Stimulated activated CD8-positive, alpha-beta memory T cell treated with anti-CD3 and anti-CD28 coated beads, Interleukin-15, amount 100 ng/mL, for 1 hour (primary cell): ENCODE measurements at regions not wholly inside any gene's neighbourhood (a gene's known extent, or its start where the extent isn't known, plus 50 kb on each side); places are given as distances from the start of the nearest gene placed in this dataset.

Source experiments
- DNase-seq: peaks from one replicate; pipeline ENCODE4 v3.0.0-alpha.2; 2020; ENCODE audit warnings: low read depth

DNA sequence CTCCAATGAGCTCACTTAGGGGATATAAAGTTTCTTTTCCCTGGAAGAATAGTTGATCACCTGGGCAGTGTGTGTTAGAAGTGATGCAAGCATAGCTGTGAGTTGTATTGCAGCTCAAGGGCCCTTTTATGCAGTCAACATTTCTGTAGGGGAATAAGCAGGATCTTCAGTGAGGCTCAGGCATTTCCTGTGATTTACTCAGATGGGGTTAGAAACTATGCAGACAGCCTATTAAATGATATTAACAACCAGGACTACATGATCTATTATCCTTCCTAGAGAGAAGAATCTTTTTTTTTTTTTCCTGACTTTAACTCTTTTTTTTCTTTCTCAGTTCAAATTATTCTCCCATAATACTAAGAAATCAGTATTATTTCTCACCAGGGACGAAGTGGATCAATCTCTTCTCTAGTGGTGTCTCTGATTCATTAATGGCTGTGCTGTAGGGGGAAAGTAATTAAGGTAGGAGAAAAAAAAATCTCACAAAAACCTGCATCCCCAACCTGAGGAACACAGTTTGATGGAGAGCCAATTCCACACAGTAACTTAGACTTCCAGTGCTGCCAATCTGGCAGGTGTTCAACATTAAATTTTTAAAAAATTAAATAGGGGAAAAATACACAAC lies 126.4 kb upstream of the SLC10A2 start:
- DNase-seq = no peak

DNA sequence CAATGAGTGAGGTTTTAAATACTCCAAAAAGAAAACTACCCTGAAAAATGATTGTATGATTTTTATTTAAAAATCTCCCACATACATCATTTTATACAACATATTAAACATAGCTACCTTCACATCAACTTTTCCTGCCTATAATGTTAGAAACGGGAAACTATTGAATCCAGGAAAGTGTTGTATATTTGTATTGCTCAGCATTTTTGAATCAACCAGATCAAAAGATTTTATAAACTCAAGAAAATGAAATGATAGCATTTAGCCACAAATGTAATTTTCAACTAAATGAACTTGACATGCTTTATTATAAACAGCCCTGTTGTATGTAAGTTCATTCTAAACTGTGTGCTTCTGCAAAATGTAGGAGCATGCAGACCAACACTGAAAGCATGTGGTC lies 124.6 kb upstream of the SLC10A2 start:
- no peak for DNase-seq

DNA sequence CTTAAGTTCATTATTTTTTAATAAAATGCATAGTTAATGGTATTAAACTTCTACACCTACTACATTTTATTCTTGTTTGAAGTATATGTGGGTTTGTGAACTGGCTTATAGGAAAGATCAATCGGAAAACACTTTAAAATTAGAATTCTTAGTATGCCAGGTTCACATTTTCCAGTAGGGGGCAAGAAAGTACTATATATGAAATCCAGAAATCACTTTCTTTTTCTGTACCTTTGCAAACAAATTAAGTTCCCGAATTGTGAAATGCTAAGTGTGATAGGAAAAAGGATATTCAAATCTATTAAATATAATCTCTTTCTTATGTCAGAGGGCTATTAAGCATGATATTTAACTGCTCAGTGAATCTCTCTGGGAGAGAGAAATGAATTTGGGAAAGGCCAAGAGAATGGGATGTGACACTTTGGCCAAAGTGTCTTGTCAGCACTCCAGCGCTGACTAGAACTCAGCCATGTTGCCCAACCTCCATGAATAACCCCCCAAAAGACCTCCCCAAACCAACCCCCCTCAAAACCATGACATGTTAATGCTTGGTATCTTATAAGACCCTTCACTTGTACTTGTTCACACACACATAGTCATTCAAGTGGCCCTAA lies 122.6 kb upstream of the SLC10A2 start:
- DNase-seq = no peak

DNA sequence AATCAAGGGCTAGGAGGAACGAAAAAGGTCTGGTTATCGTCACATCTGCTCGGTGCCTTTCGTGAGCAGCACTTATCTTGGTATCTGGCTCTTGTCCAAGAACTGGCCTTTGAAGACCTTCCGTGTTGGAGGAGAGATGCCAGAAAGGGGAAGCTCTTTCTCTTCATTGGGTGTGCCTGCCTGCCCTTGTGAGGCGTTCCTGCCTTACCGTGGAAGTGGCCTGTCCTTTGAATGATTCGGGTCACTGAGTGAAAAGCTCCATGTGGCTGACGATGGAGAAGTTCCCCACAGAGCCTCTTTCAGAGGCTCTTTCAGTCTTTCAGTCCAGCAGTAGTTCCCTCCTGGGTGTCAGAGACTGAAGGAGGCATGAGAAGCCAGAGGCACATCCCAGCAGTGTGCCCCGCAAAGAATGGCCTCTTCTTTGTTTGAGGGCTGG lies 121.5 kb upstream of the SLC10A2 start:
- DNase-seq = no peak

DNA sequence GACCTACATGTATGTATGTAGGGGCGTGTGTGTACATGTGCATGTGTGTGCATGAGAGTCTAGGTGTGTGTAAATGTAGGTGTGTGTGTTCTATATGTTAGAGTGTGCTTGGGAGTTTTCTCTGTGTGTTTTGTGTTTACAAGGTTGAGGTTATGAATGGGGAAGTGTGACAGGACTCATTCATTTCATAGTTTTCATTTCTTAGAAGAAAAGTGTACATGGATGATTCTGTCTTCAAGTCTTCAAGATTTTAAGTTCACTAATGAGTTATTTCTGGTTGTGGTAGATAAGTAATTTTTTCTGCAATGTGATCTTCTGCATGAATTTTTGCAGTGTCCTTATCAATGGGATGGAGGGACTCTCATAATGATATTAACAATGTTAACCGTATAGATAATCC lies 118.2 kb upstream of the SLC10A2 start:
- no peak for DNase-seq

DNA sequence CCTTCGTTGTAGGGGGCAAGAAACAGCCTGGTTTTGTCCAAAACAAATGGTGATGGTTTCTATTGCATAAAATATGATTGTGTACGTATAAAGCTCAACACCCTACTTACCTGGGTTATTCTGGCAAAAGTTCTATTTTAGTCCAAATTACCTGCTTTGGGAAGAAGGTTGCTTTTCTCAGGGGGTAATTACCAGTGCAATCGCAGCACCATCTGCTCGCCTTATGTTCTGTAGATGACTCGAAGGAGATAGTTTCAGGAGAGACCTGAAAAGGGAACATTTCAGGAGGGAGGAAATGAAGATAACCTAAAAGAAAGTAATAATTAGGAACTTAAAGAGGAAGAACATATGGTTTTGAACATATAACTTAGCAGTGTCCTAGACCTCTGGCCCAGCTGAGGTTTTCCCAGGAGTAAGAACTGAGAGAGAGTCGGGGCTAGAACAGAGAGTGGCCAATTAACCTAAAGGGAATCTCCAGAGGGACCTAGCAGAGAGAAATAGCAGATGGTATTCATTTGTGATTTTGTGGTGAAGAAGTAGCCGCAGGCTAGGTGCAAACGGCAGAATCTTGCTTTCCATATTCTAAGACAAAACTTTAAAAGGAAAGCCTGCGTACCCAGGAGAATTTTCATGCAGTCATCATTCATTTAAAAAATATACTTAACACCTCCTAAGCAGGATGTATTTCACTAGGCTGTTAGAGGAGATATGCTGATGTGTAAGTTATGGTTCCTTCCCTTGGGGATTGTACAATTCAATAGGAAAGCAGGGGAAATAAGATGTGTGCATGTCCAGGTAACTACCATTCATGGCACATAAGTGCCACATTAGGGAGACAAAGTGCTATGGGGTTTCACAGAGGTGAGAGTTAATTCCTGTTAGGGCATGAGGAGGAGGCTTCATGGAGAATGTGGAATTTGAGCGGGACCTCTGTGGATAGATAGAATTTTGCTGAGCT lies 113.0 kb upstream of the SLC10A2 start:
- no peak for DNase-seq

DNA sequence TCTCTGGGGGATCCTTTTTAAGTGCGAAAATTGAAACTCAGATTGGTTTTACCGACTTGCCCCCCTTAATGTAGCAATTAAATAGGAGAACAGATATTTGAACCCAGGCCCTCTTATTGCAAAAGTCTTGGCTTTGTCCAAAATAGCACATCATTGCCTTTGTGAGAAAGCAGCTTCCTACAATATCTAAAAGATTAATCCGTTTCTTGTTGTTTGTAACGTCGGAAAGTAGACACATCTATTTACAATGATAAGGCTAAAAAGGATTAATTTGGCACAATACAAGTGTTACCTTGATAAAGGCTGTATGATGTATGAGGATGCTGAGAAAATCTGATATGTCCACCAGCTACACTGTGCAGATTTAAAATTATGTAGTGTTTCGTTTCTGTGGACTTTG lies 108.7 kb upstream of the SLC10A2 start:
- DNase-seq = no peak

DNA sequence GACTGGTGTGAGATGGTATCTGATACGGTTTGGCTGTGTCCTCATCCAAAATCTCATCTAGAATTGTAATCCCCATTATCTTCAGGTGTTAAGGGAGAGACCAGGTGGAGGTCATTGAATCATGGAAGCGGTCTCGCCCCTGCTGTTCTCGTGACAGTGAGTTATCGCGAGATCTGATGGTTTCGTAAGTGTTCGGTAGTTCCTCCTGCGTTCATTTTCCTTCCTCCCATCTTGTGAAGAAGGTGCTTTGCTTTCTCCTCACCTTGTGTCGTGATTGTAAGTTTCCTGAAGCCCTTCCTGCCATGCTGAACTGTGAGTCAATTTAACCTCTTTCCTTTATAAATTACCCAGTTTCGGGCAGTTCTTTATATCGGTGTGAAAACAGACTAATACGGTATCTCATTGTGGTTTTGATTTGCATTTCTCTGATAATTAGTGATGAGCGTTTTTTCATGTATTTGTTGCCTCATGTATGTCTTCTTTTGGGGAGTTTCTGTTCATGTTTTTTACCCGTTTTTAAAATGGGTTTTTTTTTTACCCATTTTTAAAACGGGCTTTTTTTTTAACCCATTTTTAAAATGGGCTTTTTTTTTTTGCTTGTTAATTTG lies 102.8 kb upstream of the SLC10A2 start:
- no peak for DNase-seq

DNA sequence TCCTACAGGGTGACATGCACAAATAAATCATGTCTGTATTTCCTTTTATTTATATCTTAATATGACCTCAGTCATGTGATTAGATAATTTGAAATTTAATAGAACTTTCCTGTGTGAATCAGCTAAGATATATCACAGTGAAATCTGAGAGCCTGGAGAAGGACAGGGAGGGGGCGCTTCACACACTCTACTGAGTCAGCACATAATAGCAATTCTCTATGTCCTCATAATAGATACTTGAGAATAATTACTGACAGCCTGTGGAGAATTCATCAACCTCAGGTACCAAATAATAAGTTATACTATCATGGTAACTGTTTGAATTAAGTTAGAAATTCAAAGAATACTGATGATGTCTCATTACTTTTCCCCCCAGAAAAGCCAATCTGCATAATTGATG lies 98.0 kb upstream of the SLC10A2 start:
- no peak for DNase-seq

DNA sequence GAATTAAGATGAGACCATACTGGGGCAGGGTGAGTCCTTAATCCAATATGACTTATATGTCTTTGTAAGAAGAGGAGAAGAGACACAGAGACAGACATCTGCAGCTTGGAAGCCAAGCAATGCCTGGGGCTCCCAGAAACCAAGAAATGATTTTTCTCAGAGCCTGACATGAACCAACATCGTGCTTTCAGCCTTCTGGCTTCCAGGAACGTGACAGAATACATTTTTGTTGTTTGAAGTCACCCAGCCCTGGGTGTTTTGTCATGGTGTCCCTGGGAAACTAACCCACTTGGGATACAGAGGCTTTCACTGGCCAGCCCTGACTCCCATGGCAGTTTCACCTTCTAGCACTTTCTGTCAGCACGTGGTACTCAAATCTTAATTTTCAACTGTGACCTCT lies 95.3 kb upstream of the SLC10A2 start:
- no peak for DNase-seq

DNA sequence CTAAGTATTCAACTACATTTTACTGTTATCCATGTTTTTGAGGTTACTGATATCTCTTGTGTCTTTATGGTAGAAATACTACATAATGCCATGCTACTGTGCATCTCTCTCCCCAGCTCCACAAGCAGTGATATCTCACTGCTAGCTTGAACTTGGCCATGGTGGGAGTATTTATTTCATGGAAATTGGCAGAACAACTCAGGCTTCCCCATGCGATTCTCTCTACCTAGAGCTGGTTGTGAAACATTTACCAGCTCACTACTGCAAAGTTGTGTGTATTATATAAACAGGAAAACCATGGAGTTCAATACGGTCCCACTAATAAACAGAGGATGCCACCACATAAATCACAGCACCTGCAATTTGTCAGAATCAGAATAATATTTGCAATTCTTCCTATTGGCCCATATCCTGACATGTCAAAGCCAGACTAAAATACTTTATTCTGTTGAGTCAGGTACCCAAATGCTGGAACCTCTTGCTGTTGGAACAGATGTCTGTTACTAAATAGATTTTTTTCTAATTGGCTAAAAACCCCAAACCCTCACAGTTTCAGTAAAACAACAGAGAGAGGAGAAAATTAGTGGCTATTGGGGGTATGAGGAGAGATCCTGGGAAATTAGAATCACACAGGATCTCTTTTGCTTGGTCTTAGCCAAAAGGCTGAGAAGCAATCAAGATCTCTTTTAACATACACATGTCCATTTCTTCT lies 91.4 kb upstream of the SLC10A2 start:
- no peak for DNase-seq

DNA sequence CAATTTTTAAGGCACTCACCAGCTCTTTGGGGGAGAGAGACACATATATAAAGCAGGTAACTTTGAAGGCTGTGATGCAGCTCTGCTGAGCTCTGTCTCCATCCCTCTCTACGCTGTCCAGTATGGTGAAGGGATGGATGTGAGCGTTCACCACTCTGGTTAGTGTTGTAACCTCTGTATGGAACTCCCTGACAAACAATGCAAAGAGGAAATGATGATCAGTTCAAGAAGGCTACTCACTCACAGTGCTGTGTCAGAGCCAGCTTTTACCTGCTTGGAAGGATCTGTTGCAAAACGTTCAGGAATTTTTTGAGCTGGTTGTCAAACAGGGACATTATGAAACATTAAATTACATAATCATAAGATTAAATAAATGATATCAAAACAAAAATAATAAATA lies 90.8 kb upstream of the SLC10A2 start:
- DNase-seq = no peak

DNA sequence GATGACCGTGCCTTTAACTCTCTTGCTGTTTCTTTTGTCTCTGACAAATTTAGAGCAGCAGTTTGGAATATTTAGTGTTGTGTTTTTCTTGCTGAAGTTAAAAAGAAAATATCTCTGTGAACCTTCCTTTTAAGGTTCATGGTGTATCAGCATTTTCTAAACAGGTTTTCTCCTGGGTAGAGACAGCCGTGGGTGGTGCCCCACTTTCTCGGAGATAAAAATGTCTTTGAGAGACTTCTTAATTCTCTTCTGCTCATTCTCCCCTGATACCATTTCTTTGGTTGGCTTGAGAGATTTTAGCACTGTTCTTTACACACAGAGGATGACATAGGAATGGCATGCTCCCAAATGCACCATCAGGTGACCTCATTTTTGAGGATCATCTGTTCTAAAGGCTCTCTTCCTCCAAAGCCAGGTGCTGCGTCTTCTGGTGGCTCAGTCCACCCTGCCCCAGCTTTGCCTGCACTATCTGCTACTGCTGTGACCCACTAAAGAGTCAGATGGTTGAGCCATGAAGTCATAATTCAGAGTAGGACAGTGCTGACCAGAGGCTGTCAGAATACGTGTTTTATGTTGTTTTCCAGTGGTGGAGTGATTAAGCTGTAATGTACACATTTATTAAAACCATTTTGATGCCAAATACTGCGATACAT lies 90.3 kb upstream of the SLC10A2 start:
- no peak for DNase-seq

DNA sequence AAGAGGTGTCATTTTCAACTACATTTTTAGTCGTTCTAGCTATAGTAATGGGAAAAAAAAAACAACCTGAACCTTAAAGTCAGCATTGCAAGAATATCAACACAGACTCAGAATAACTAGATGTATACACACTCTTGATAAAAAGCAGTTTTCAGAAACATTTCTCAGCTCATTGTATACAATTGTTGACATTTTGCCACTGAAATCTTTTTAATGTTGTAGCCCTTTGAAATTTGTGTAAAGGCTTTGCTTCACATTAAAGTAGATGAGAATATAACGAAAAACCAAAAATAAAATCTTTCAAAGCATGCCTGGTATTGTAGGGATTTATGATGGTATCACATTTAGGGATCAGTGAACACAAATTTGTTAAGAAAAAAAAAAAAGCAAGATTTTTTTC lies 87.2 kb upstream of the SLC10A2 start:
- DNase-seq = no peak

DNA sequence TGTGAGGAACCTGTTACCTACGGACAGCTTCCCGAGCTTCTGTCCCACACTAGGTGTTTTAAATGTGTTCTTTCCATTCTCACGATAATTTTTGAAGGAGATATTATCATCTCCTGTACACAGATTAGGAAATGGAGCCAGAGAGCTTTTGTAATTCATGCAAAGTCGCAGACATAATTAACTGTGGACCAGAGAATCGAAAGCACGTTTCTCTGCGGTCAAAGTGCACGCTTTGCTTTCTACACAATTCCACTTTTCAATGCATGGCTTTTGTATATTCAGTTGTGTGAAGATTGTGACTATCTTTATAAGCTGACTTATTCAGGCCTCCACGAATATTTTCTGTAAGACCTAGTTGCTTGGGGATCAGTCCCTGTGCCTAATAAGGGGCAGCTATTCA lies 81.7 kb upstream of the SLC10A2 start:
- no peak for DNase-seq

DNA sequence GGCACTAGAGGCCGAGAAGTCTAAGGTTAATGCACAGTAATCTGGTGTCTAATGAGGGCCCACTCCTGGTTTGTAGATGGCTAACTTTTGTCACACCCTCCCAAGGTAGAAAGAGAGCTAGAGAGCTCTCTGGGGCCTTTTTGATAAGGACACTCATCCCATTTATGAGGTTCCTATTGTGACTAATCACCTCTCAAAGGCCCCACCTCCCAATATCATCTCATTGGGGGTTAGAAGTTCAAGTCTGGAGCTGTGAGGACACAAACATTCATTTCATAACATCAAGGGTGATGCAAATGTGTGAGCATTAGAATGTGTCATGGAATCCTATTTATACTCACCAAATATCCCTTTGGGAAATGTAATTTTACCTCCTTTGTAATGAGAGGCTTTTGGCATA lies 79.2 kb upstream of the SLC10A2 start:
- DNase-seq = no peak

DNA sequence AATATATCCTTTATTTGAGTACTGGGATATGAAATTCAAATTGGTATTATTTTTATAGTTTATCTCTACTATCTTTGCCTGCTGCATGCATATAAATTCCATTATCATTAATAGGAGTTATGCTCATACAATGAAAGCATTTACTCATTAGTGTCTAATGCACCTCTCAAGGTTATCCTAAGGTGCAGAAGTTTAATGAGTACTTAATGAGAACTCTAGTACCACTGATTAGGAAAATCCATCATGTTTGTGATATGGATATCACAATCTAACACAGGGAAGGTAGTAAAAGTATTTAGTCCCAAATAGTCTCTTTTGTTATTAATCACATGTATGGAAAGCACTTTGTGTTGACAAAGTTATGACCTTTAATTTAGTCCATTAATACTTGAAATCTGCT lies 77.2 kb upstream of the SLC10A2 start:
- no peak for DNase-seq

DNA sequence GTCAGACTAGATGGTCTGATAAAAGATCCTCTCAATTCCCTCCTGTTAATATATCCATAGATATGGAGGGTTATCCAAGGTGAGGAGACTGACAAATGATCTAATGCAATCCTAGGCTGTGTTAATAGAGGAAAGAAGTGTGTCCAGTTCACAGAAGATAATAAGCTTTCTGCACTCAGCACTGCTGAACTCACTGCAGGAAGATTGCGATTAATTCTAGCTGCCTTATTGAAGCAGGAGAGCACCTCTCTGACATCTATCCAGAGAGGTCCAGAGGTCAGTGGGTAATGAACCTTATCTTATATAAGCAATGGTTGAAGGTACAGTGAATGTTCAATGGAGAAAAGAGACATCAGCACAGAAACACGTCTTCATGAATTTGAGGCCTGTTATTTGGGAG lies 75.9 kb upstream of the SLC10A2 start:
- DNase-seq = no peak

DNA sequence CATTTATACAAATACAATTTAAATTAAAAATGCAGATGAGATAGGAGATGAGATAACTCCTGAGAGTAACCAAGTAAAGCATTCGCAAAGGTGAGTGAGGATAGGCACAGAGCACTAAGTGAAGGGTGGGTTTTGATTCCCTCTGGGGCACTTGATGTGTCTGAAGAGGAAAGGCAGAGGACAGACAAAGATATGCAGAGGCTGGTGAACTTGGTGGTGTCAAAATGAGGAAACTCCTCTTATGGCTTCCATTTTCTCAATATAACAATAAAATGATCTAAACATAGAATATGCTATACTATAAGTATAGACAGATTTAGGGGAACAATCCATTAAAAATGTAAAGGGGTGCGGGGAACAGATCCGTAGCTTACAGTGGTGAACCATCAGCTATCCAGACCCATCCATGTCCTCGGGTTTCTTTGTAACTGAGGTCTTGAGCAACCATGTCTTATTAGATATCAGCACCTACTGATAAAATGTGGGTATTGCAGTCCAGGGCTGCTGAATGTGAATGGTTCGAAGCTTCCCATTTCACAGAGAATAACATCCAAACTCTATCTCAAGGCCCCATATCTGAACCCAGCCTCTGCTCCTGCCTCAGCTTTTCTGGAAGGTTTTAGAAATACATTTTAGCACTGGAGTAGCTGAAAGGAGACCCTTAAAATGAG lies 73.9 kb upstream of the SLC10A2 start:
- no peak for DNase-seq

DNA sequence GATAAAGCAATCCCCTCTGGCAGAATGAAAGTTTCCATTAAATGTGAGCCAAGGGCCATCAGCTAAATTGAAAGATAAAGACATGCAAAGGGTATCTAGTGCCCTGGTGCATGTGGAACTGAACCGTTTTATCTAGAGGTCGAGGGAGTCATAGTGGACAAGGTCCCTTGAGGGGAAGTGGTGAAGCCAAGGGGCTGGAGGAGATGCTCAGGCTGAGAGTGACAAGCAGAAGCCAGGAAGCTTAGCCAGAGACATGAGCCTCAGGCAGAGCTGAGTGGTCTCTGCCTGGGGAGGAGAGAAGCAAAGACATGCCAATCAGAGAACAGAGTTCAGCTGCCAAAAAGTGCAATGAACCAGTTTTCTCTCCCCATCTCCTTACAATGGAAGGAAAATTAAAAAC lies 68.1 kb upstream of the SLC10A2 start:
- no peak for DNase-seq

DNA sequence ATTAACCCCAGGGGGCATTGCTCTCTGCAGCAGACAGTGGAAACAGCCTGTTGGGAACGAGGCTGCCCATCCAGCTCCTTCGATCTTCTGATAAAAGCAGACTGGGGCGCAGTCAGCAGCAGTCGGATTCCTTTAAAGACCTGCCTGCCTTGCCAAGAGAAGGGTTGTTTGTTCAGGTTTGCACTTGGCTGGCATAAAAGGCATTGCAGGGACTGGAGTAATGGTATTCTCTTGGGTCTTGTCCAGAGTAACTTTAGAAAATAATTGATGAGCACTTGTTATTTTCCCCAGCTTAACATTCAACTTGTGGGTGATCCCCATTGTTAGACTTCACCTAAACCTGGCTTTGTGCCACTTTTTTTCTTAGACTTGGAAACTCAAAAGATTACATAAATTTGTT lies 67.3 kb upstream of the SLC10A2 start:
- DNase-seq = no peak
